ENCODE measurements at regions not wholly inside any gene's neighbourhood (a gene's known extent, or its start where the extent isn't known, plus 50 kb on each side); places are given as distances from the start of the nearest gene placed in this dataset.

DNA sequence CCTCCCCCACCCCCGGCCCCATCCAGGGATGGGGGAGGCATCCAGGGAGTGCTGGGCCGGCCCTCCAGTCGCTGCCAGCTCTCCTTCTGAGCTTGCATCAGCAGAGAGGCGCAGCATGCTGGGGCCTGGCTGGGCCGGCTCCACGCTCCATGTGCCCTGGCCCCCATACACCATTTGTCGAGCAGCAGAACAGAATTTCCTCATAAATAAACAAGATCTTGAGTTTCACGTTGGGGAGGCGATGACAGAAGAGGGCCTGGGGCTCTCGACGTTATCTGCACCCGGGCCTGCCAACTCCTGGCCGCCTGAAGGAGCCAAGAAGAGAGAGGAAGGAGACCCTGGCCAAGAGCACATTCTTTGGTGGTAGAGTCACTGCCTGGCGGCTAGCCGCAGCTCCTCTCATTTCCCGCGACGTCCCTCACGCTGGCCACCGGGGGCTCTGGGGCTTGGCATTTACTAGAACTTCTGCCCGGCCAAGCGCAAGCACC is 177.0 kb downstream of the FGF18 start:
- H3K79me2 ChIP-seq (ENCODE audit: low read depth): no peaks in the 10 kb centered on the region
- H3K9me3 ChIP-seq (ENCODE audit: insufficient read depth, low read depth): no peaks in the 10 kb centered on the region
- peaks cover 3% of the 10 kb centered on the region; the same call in 1 of the 2 replicates for H3K27me3 ChIP-seq (ENCODE audit: insufficient read depth, low read depth)
- TF ChIP-seq, protein P1, sequence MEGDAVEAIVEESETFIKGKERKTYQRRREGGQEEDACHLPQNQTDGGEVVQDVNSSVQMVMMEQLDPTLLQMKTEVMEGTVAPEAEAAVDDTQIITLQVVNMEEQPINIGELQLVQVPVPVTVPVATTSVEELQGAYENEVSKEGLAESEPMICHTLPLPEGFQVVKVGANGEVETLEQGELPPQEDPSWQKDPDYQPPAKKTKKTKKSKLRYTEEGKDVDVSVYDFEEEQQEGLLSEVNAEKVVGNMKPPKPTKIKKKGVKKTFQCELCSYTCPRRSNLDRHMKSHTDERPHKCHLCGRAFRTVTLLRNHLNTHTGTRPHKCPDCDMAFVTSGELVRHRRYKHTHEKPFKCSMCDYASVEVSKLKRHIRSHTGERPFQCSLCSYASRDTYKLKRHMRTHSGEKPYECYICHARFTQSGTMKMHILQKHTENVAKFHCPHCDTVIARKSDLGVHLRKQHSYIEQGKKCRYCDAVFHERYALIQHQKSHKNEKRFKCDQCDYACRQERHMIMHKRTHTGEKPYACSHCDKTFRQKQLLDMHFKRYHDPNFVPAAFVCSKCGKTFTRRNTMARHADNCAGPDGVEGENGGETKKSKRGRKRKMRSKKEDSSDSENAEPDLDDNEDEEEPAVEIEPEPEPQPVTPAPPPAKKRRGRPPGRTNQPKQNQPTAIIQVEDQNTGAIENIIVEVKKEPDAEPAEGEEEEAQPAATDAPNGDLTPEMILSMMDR (conservative IDR thresholded peaks at IDR 0.05): no peak
- TF ChIP-seq EZH2 (IDR thresholded peaks at IDR 0.05; ENCODE audit: low read depth): no peak
- no peak overlapping the region for H2AFZ ChIP-seq
- no TSS peak for BruUV-seq (replicated peaks)
- no peaks in the 10 kb centered on the region for H4K20me1 ChIP-seq (ENCODE audit: insufficient read depth)
- peaks cover 19% of the 10 kb centered on the region for H3K4me1 ChIP-seq (replicated peaks; ENCODE audit: insufficient read depth)
- peak overlapping the region; percentile 48 for H3K4me2 ChIP-seq
- intact Hi-C loops (cut with micrococcal nuclease; ENCODE audit: unreplicated experiment): loop anchor here (1.0 to 5.0 kb wide), 2 partner anchors 76 to 99 kb away; no protein-coding TSS in a partner anchor
- H3K27ac ChIP-seq: peak overlapping the region; percentile 52
- ChIA-PET CTCF (interaction anchor here (0.5 to 0.7 kb wide), 5 partner anchors 11 to 600 kb away, joined by 3 to 6 read pairs (median 4); no protein-coding TSS in a partner anchor), POLR2A (ENCODE audit: unreplicated experiment) (interaction anchor here (0.5 kb wide), 1 partner anchor 152 kb away, joined by 3 read pairs; no protein-coding TSS in a partner anchor)
- peaks cover 17% of the 10 kb centered on the region; the same call in 1 of the 2 replicates for H3F3A ChIP-seq (ENCODE audit: insufficient read depth, low read depth)
- DNase-seq: peak; percentile 87 to 89
- no peak overlapping the region for H3K4me3 ChIP-seq
- no peaks in the 10 kb centered on the region for H3K36me3 ChIP-seq (ENCODE audit: low read depth)
- H3K9me2 ChIP-seq (ENCODE audit: insufficient read depth): no peaks in the 10 kb centered on the region

DNA sequence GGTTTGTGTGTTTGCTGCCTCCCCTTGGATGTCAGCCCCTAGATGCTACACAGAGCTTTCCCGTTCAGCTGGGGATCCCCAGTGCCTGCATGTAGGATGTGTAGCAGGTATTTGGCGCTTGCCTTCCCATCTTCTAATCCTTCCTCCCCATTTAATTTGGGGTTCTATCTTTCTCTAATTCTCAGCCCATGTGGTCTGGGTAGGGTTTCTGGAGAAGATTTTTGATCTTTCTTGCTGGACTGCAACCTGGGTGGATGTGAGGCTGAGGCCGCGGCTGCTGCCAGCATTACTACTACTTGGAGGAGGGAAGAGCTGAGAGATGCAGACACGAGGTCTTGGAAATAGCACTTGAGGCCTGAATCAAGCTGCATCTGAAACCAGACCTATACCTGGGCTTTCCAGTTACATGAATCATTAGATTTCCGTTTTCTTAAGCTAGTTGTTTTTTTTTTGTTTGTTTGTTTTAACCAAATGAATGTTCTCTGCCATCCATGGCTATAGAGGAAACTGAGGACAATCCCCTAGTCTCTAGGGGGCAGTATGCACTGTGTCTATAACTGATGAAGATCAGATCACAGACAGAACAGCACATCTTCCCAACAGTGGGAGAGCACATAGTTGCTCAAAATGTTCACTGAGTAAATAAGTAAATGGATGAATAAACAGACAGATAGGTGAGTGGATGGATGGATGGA is 178.6 kb downstream of the FGF18 start:
- H3K4me3 ChIP-seq: no peak overlapping the region
- no peaks in the 10 kb centered on the region for H3K9me3 ChIP-seq (ENCODE audit: insufficient read depth, low read depth)
- no peak overlapping the region for H3K27ac ChIP-seq
- POLR2A ChIA-PET (ENCODE audit: unreplicated experiment): no interaction called here
- intact Hi-C loops (cut with micrococcal nuclease; ENCODE audit: unreplicated experiment): loop anchor here (5.0 kb wide), 1 partner anchor 101 kb away; no protein-coding TSS in a partner anchor
- peaks cover 3% of the 10 kb centered on the region; the same call in 1 of the 2 replicates for H3K27me3 ChIP-seq (ENCODE audit: insufficient read depth, low read depth)
- no TSS peak for BruUV-seq (replicated peaks)
- no peak overlapping the region for H2AFZ ChIP-seq
- no peak overlapping the region for H3K4me2 ChIP-seq
- H4K20me1 ChIP-seq (ENCODE audit: insufficient read depth): no peaks in the 10 kb centered on the region
- H3K4me1 ChIP-seq (replicated peaks; ENCODE audit: insufficient read depth): peaks cover 19% of the 10 kb centered on the region
- H3F3A ChIP-seq (ENCODE audit: insufficient read depth, low read depth): peaks cover 17% of the 10 kb centered on the region; the same call in 1 of the 2 replicates
- CTCF ChIA-PET: interaction anchor here (0.6 kb wide), 2 partner anchors 12 to 131 kb away, joined by 3 to 4 read pairs; no protein-coding TSS in a partner anchor
- TF ChIP-seq, protein P1 (conservative IDR thresholded peaks at IDR 0.05): no peak
- no peak for TF ChIP-seq EZH2 (IDR thresholded peaks at IDR 0.05; ENCODE audit: low read depth)
- no peak for DNase-seq
- H3K9me2 ChIP-seq (ENCODE audit: insufficient read depth): no peaks in the 10 kb centered on the region
- no peaks in the 10 kb centered on the region for H3K36me3 ChIP-seq (ENCODE audit: low read depth)
- no peaks in the 10 kb centered on the region for H3K79me2 ChIP-seq (ENCODE audit: low read depth)

DNA sequence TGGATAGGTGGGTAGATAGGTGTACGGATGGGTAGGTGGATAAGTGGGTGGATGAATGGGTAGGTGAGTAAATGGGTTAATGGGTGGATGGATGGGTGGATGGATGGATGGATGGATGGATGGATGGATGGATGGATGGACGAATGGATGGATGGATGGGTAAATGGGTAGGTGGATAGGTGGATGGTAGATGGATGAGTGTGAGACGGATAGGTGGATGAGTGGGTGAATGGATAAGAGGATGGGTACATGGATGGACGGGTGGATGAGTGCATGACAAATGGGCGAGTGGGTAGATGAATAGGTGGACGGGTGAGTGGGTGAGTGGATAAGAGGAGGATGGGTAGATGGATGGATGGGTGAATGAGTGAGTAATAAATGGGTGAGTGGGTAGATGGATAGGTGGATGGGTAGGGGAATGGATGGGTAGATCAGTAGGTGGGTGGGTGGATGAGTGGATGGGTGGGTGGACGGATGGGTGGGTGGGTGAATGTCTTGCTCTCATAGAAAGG is 179.2 kb downstream of the FGF18 start:
- H3K36me3 ChIP-seq (ENCODE audit: low read depth): no peaks in the 10 kb centered on the region
- peaks cover 19% of the 10 kb centered on the region for H3K4me1 ChIP-seq (replicated peaks; ENCODE audit: insufficient read depth)
- no peaks in the 10 kb centered on the region for H3K9me2 ChIP-seq (ENCODE audit: insufficient read depth)
- no peak overlapping the region for H2AFZ ChIP-seq
- no peak overlapping the region for H3K4me2 ChIP-seq
- TF ChIP-seq, protein P1 (conservative IDR thresholded peaks at IDR 0.05): no peak
- no peak for TF ChIP-seq EZH2 (IDR thresholded peaks at IDR 0.05; ENCODE audit: low read depth)
- no peak for DNase-seq
- no peak overlapping the region for H3K27ac ChIP-seq
- intact Hi-C loops (cut with micrococcal nuclease; ENCODE audit: unreplicated experiment): loop anchor here (5.0 kb wide), 1 partner anchor 101 kb away; no protein-coding TSS in a partner anchor
- H3K9me3 ChIP-seq (ENCODE audit: insufficient read depth, low read depth): no peaks in the 10 kb centered on the region
- H3K4me3 ChIP-seq: no peak overlapping the region
- no TSS peak for BruUV-seq (replicated peaks)
- H4K20me1 ChIP-seq (ENCODE audit: insufficient read depth): no peaks in the 10 kb centered on the region
- H3K27me3 ChIP-seq (ENCODE audit: insufficient read depth, low read depth): peaks cover 3% of the 10 kb centered on the region; the same call in 1 of the 2 replicates
- no peaks in the 10 kb centered on the region for H3K79me2 ChIP-seq (ENCODE audit: low read depth)
- H3F3A ChIP-seq (ENCODE audit: insufficient read depth, low read depth): peaks cover 17% of the 10 kb centered on the region; the same call in 1 of the 2 replicates
- POLR2A ChIA-PET (ENCODE audit: unreplicated experiment): no interaction called here
- CTCF ChIA-PET: no interaction called here
